SK-MEL-5 (cell line): ENCODE measurements at regions not wholly inside any gene's neighbourhood (a gene's known extent, or its start where the extent isn't known, plus 50 kb on each side); places are given as distances from the start of the nearest gene placed in this dataset.
"Not testable (repeated sequence)": the region's sequence is repeated elsewhere in the genome, so short reads cannot be mapped to it uniquely, and the experiment has no call there.

Experiments
- DNase-seq: peaks from one replicate; pipeline ENCODE4 v3.0.0-alpha.2; 2016; ENCODE audit warnings: low read depth, low spot score
- in situ Hi-C: cut with HindIII; loops from 2 replicates; pipeline ENCODE4 v1.10.0; 2016; ENCODE audit warnings: low sequenced_read_pairs, high pct_unique_total_duplicates, low pct_unique_long_range_greater_than_20kb

DNA sequence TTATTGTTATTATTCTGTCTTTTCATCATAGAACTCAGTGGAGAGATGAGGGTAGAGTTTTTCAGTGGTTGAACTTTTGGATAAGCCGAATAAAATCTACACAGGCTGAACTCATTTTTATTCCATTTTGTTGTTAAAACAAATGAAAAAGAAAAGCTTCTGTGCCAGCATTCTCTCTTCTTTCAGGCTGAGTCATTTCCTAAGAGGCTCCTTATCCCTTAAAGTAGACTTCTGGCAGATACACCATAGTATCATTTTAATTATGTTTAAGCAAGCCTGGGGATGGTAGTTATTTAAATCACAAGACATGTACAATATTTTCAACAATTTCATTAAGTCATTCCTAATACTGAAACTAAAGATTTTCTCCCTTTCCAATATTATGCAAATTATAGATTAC is 1364.0 kb upstream of the NRXN1 start:
- no peak for DNase-seq
- in situ Hi-C loops, result no loop called here

DNA sequence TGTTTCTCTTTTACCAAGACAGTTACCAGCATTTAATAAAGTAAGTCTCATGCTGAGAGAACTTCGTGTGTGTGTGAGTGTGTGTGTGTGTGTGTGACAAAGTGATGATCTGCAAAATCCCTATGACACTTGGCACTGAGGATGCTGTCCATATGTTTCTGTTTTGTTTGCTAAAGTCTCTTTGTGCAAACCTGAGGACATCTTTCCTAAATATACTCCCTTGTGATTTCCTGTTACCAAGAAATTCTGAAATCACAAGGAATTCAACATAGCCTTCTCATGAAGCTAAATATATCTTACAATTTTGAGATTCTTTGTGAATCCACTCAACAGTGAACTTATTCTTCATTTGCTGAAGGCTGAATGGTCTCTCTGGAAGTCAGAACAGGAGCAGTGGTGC is 1359.7 kb upstream of the NRXN1 start:
- DNase-seq, result peak; percentile 10
- in situ Hi-C loops, result no loop called here

DNA sequence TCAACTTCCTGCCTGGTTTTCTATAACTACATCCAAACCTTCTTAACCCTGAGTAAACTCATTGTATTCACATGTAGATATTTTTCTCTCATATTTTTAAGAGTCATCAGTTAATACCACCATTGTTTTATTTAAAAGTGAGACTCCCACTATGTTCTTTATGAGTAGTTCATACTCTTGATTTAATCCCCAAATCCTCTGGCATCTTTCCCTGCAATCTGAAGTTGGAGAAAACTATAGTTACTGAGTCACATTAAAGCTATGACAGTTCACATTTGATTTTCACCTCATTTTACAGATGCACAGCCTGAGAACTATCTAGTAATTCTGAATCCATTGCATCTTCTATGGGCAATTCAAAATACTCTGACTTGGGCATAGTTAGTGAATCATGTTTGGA is 1358.7 kb upstream of the NRXN1 start:
- in situ Hi-C loops, result no loop called here
- no peak for DNase-seq

DNA sequence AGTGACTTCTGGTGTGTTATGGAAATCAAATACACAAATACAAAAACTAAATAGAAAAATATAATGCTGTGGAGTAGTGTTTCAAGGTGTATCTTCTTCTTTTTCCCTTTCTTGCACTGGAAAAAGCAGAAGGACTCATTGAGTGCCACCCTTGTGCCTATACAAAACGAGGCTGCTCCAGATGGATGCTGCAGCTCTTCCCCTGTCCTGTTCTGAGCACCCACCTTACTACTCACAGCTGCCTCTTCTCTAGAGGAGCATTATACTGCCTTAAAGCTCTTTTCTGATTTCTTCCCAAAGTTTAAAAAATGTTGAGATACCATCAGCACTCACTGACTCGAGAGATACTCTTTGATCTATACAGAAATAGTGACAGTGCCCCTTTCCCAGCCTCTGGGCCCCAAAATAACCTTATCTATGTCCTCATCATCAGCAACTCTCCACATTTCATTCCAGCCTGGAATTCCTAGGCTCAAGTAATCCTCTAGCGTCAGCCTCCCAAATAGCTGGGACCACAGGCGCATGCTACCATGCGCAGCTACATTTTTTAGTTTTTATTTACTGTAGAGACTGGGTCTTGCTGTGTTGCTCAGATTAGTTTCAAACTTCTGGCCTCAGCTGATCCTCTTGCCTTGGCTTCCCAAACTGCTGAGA is 1356.1 kb upstream of the NRXN1 start:
- in situ Hi-C loops, result no loop called here
- no peak for DNase-seq

DNA sequence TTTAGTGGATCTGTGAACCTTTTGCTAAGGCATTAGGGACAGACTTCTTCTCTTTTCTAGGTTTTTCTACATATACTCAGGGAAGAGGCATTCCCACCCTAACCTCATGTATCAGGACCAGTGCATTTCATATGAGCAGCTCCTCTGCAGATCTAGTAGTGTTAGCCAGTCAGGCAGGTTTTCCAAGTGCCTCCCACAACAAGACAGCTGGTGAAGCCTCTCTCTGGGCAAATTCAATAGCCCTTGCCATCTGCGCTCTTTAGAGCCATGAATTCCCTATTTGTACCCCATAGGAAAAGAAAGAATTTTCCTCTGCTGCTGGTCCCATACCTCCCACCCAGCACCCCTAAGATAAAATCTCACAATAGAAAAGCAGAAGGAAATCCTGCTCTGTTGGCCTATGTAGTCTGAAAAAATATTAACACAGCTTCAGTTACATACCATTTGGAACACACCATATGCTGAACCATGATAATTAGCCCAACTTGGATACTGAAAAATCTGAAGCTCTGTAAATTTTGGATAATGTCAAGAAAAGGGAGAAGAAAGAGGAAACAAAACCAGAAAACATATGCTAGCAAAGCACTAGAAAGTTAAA is 1354.6 kb upstream of the NRXN1 start:
- in situ Hi-C loops, result no loop called here
- DNase-seq, result no peak

DNA sequence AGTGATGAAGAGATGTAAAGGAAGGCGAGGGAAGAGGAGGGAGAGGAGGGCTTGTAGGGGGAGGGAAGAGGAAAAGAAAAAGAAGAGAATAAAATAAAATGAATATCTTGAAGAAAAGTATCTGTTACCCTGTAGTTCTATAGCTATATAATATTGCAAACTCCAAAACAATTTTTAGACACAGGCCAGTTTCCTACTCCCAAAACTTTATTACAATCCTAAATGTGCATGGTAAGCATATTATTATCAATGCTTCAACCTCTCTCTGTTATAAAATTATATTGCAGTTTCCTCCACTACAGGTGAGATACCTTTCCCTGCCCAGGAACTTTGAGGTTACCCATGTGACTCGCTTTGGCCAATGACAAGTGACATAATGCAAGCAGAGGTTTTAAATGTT is 1351.6 kb upstream of the NRXN1 start:
- no peak for DNase-seq
- in situ Hi-C loops, result no loop called here

DNA sequence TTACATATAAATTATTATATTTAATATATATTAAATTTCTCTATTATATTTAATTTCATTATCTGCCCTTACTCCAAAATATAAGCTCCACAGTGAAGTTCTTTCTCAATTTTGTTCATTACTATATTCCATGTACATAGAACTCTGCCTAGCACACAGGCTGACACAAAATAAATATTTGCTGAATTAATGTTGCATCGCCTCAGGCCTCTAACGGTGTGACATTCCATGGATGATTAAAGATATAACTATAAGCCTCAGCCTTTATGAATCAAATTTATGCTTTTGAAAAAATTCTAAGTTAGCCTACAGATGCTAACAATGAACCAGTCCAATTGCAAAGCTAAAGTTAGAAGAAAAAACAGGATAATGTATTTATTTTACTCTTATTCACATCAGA is 1337.2 kb upstream of the NRXN1 start:
- in situ Hi-C loops, result no loop called here
- DNase-seq, result no peak

DNA sequence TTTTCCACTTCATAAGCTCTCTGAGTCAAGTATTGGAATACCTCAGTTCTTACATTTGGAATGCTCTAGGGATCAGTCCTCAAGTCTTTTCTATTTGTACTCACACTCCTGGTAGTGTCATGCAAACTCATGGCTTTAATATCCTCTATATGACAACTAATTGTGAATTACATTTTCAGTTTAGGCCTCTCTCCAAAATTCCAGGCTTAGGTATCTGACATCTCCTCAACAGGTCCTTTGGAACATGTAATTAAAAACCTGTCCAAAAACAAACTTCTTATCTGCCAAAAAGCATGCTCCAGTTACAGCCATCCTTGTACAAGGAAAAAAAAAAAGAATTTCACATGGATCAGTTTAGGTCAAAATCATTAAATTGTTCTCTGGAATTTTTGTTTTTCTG is 1336.2 kb upstream of the NRXN1 start:
- in situ Hi-C loops, result no loop called here

DNA sequence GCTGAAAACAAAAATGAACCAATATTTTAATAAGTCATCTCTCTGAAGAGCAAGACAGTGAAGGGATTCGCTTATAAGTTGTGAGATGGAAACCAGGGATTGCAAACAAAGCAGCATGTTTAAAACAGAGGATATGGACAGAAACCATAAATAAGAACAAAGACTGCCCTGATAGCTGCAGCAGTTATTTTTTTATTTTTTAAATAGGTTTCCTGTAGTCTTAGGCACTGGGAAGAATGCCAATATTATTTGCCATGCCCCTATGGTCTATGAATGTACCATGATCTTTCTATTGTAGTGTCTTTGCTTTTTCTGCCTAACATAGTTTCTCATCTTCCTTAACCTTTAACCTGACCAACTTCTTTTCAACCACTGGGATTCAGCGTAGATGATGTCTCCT is 1334.0 kb upstream of the NRXN1 start:
- DNase-seq, result peak; percentile 60
- in situ Hi-C loops, result no loop called here

More for the DNA sequence above, 1336.2 kb upstream of the NRXN1 start:
- no peak for DNase-seq

DNA sequence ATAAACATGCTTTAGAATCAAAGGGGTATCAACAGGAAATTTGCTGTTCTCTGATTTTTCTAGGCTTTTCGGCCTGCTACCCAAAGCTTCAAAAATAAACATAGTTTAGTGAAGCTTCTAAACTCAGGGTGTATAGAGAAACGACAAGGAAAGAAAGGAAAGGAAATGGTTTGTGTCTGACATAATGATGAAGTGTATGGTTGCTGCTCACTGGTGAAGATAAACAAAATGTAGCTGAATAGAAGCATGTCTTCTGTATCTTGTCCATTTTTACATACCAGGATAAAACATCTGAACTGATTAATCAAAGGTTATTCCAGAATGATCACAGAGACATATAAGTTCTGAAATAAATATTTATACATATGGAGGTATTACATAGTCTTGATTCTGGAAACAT is 1324.6 kb upstream of the NRXN1 start:
- no peak for DNase-seq
- in situ Hi-C loops, result no loop called here

DNA sequence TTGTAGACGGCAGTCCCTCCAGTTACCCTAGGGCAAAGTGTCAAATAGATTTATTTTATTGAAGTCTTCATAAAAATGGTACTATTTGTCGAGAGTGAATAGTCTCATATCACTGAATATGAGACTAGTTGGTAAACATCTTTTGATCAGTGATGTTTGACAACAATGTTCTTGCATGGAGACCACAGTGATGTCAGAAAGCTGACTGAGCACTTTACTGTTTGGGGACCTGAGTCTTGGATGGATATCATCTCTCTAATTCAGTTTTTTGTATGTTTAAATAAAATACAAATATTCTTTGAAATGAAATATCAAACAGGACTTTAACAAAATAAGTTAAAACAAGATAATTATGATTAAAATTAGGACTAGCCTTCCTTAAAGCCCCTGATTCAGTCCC is 1315.4 kb upstream of the NRXN1 start:
- in situ Hi-C loops, result no loop called here
- DNase-seq, result no peak

DNA sequence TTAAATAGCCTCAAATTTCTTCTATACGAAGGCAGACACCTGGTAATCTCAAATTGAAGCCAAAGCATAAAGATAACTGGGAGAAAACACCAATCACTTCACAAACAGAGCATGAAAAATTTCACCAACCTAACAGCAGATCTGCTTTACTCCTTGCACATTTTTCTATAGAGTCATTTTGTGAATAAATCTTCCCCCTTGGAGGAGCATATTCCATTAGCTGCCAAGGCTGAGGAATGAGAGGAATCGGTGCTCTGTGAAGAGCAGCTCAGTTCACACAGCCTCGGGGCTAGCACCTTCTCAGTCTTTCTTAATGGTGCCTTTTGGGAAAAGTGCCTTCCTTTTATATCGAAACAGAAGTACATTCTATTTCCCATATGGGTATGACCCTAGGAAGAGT is 1313.7 kb upstream of the NRXN1 start:
- no peak for DNase-seq
- in situ Hi-C loops, result no loop called here

DNA sequence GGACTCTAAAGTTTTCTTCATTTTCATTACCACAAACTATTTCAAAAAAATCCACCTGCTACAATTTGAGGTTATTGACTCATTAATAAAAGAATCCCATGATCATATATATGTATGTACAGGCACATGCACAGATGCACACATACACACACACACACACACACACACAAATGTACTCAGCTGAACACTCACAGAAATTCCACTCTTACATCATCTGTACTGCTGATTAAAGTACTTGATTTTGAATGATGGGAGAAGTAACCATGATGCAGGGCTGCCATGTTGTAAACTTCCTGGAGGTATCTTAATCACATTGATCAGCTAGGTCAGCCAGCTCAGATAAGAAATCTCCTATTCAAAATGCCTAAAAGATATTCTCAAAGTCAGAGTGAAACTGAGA is 1313.2 kb upstream of the NRXN1 start:
- in situ Hi-C loops, result no loop called here
- DNase-seq, result no peak

DNA sequence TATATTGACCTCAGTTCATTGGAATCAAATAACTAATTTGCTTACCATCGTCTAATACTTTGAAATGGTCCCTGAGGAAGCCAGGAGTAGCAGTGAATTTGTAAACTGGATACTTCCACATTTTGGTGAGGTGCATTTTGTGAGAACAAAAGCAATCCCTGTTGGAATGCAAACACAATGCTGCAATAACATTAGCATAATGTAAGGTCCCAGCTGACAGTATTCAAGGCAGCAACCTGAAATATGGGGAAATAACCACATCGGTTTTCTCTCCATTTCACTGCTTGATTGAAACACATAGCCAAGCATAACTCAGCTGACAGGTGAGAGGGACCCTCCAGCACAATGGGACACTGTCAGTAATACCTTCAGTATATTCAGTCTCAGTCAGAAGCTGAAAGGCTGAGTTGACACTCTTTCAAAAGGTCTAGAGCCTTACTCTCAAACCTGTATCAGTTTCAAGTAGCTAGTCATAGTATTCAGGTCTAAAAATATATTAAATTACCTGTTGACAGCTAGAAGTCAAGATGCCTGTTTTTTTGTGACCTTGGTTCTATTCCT is 1311.9 kb upstream of the NRXN1 start:
- DNase-seq, result no peak
- in situ Hi-C loops, result no loop called here

DNA sequence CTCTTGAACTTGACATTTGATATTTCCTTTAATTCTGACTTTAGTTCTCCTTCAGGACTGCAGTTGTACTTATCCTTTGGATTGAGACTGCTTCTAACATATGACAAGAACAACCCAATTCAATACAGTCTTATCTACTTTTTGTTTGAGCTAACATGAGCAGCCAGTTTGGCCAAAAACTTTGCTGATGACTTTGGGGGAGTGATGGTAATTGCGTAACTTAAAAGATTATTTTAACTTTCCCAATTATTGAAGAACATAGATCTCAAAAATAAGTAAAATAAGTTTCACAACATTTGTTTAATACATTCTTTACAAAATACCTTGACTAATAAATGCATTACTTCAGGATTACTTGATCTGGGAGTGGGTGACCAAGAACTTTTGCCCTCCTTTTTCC is 1311.1 kb upstream of the NRXN1 start:
- in situ Hi-C loops, result no loop called here

DNA sequence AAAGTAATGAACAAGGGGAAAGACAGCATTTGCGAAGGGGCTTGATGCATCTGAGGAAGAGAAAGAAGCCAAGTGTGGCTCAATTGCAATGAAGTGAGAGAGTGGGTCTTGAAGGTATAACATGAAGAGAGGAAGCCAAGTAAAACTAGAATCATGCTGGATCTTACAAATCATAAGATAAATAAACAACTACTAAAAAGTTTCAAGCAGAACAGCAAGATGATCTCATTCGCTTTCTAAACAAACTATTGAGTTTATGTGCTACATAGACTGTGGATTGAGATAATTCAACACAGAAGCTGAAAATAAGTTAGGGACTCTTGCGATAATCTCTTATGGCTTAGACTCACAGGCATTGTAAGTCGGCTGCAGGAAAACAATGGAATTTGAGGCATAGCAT is 1310.5 kb upstream of the NRXN1 start:
- no peak for DNase-seq
- in situ Hi-C loops, result no loop called here

More for the DNA sequence above, 1311.1 kb upstream of the NRXN1 start:
- no peak for DNase-seq

DNA sequence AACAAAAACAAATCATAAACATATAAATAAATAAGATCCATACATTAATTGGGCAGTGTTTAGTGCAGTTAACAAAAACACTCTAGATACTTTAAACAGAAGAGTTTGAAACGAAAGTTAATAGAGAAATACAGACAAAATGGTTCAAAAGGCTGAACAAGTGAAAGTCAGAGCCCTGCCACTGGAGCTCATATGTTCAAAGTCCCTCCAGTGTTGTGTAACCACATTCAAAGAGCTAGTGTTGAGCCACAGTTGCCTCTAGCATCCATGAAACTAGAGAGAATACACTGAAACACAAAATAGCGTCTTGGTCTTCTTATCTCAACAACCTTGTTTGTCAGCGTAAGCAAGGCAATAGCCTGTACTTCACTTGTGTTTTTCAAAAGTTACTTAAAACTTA is 1309.8 kb upstream of the NRXN1 start:
- in situ Hi-C loops, result no loop called here
- DNase-seq, result peak; percentile 22

DNA sequence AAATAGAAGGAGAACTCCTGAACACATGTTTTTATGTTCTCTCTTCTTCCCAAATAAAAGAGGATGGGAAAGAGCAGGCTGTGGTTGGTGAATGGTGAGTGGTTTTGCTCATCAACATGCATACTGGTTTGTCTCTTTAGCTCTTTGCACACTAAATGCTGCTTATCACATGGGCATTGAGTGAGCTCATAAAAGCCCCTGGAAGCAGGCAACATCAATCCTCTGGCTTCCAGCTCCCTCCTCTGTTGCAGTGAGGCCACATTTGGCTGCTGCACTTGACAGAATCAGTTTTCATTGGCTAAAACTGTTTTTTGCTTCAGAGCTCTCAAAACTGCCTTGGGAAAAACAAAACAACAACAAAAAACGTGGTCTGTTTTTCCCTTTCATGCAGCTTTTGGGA is 1308.2 kb upstream of the NRXN1 start:
- DNase-seq, result peak; percentile 61
- in situ Hi-C loops, result no loop called here

DNA sequence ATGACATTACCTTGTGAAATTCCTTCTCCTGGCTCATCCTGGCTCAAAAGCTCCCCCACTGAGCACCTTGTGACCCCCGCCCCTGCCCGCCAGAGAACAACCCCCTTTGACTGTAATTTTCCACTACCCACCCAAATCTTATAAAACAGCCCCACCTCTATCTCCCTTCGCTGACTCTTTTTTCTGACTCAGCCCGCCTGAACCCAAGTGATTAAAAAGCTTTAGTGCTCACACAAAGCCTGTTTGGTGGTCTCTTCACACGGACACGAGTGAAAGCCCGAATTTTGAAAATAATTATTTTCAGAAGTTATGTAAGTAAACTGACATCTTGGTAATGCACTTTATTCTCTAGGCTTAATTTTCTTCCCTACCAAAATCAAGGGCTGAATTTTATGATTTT is 1305.9 kb upstream of the NRXN1 start:
- DNase-seq, in situ Hi-C loops: not testable (repeated sequence)
